HG03108 (cell line): ENCODE measurements at regions not wholly inside any gene's neighbourhood (a gene's known extent, or its start where the extent isn't known, plus 50 kb on each side); places are given as distances from the start of the nearest gene placed in this dataset.
"Not testable (repeated sequence)": the region's sequence is repeated elsewhere in the genome, so short reads cannot be mapped to it uniquely, and the experiment has no call there.

Experiments used
- ATAC-seq: cut with Tn5 transposase; IDR thresholded peaks from one replicate; pipeline ENCODE4 v1.9.1; 2021; ENCODE audit warnings: moderate library complexity; ENCODE audit not compliant: unreplicated experiment

DNA sequence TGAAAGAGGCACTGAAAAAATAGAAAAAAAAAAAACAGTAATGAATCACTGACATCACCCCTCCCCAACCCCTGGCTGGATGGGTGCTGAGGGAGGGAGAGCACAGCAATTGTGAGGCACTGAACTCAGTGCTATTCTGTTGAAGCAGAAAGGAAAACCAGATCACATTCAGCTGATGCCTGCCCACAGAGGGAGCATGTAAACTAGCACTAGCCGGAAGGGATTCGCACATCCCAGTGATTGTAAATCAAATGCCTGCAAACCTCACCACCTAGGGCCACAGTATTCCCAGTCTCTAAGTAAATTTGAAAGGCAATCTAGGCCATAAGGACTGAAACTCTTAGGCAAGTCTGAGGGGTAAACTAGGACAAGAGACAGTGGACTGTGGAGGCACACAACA, 772.0 kb upstream of the CCDC179 start:
- ATAC-seq = no peak

DNA sequence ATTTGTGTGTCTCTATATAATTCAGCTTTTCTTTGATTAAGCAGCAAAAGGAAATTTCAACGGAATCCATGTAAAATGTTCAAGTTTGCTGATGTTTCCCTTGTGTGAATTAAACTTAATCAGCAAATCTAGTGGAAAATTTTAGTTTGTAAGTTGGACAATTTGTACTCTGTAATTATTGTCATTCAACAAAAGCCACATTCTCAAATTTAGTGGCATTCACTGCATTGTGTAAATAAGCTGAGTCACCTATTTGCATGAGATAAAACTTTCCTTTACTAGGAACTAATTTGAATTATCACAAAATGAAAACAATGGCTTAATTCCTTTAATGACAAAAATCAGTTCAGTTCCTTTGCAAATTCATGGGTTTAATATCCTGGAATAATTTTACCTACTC, 784.2 kb upstream of the CCDC179 start:
- ATAC-seq = no peak

DNA sequence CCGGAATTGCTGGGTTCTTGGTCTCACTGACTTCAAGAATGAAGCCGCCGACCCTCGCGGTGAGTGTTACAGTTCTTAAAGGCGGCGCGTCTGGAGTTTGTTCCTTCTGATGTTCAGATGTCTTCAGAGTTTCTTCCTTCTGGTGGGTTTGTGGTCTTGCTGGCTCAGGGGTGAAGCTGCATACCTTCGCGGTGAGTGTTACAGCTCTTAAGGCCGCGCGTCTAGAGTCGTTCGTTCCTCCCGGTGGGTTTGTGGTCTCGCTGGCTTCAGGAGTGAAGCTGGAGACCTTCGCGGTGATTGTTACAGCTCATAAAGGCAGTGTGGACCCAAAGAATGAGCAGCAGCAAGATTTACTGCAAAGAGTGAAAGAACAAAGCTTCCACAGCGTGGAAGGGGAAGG, 792.1 kb upstream of the CCDC179 start:
- not testable (repeated sequence) for ATAC-seq

DNA sequence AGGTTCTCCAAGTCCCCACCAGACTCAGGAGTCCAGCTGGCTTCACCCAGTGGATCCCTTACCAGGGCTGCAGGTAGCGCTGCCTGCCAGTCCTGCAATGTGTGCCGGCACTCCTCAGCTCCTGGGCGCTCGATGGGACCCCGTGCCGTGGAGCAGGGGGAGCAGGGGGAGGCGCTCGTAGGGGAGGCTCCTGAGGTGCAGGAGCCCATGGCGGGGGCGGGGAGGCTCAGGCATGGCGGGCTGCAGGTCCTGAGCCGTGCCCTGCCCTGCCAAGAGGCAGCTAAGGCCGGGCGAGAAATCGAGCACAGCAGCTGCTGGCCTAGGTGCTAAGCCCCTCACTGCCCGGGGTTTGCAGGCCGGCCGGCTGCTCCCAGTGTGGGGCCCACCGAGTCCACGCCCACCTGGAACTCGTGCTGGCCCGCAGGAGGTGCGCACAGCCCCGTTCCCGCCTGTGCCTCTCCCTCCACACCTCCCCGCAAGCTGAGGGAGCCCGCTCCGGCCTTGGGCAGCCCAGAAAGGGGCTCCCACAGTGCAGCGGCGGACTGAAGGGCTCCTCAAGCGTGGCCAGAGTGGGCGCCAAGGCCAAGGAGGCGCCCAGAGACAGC, 792.9 kb upstream of the CCDC179 start:
- ATAC-seq = no peak

DNA sequence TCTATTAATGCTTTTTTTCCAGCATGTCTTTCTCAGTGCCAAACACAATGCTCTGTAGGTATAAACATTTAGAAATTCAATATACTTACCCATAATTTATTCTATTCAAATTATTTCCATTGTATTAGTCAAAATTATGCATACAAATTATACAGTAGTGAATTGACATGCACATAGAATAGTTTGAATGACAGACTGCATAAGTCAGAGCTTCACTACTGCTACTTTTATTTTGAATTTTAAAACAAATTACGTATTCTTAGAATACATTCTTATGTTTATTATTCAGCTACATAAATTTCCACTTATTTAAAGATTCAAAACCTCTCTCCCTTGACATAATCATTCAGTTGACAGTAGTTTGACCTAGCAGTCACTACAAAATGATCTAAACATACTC, 808.0 kb upstream of the CCDC179 start:
- ATAC-seq = no peak

DNA sequence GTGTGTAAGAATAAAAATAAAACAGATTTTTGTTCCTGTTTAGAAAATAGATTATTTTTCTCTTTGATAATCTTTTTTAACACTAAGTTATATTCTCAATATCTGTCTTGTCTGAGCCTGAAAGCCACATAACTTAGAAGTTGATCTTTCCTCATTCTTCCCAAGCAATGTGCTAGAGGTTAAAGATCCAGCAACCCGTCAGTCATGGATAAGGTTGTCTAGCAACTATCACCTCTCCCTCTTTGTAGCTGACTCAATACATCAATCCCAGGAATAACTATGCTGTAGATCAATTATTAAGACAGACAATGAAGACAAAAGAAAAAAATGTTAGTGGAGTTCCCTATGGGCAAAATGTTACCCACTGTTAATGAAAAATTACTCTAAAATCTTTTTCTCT, 813.1 kb upstream of the CCDC179 start:
- ATAC-seq = no peak

DNA sequence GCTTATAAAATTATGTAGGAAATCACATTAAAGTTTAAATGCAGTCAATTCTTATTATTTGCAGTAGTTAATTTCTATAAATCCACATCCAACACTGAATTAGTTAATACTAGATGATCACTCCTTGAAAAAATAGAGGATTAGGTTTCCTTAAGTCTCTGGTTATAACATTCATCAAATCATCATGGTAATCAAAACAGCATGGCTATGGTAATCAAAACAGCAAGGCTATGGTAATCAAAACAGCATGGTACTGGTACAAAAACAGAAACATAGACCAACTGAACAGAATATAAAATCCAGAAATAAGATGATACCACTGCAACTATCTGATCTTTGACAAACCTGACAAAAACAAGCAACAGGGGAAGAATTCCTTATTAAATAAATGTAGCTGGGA, 814.6 kb upstream of the CCDC179 start:
- ATAC-seq = no peak

DNA sequence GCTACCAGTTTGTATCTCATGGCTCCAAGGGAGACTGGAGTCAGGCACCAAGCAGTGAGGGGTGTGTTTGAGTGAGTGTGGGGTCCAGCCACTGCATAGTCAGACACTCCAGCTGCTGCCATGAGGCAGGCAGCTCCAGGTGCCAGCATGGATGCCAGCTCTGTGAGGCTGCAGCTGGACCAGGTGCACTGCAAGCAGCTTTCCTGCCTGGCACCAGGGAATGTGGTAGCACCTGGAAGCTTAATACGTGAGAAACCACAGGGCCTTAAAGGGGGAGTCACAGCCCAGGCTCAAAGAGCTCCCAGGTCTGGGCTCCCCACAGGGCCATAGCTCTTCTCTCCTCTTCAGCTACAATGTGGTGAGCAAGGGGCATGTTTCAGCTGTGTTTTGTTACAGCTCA, 817.8 kb upstream of the LUZP2 start:
- ATAC-seq = no peak

DNA sequence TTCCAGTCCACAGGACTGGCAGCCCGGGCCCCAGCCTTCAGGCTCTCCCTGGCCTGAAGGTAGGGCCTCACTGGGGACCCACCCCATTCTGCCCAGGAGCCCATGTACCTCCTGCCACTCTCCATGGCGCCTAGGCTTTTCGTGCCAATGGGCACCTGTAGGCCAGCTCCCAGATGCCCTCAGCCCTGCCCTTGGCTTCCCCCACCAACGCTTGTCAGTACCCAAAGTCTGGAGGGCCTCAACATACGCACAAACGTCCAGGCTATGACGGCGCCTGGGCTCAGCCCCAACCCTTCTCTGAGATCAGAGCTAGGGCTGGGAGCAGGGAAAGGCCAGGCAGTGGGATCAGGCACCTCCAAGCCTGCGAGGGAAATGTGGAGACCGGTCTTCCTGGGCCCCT, 816.9 kb upstream of the LUZP2 start:
- ATAC-seq = no peak

DNA sequence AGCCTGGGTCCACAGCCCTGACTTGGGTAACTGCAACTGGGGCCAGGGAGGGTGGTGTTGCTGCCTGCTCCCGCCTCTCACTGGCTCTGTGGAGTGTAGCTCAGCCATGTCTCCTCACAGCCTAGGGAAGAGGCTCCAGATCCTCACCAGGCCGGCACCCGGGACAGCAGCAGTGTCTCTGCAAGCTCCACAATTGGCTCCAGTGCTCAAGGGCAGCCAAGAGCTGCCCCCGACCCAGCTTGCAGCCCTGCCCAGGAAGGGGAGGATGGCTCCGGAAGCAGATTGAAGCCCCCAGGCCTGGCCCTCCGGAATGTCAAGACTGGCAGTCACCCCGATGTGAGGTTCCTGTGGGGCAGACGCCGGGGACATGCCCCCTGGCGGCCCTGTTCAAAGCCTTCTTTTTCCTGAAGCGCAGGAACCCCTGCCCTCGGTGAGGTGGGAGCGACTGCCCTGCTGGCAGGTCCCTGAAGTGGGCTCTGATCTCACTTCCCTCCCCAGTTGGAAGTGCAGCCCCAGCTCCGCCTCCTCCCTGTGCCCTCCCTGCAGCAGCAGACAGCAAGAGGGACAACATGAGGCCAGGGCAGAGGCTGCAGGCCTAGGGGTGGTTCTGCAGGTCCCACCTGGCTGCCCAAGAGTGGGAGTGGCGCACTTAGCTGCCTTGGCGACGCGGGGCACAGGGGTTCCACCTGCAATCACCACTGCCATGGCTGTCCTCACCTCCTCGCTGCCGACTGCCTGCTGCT, 816.2 kb upstream of the LUZP2 start:
- no peak for ATAC-seq

DNA sequence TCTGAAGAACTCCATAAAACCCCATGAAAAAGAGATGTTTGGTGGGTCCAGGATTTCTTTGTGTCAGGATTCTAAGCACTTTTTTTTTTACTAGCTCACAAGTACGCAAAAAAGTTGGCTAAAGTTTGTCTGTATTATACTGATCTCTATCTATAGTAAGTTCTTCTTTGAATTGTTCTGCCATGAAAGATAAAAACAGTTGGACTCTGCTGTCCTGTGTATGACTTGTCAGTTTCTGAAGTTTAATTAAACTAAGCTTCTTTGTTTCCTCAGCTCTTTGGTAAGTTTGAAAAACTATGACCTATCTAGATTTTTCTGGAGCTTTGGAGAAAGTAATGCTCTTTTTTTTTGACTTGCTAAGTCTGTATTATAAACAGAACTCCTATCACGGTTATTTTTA, 812.2 kb upstream of the LUZP2 start:
- ATAC-seq = no peak

DNA sequence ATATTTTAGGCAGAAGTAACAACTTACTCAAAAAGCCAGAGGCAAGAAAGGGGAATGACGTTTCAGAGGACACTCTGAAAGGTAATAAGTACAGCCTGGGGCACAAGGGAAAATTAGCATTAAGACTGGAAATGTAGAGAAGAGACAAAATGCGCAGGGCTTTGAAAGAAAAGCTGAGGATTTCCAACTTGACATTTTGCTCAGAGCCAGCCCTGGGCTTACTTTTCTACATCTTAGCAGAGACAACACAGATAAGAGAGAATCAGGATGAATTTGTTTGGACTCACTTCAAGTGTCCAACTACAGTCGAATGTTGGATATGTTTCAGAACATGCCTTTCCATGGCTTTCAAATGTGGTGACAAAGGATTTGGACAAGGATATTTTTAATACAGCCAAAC, 808.9 kb upstream of the LUZP2 start:
- no peak for ATAC-seq

DNA sequence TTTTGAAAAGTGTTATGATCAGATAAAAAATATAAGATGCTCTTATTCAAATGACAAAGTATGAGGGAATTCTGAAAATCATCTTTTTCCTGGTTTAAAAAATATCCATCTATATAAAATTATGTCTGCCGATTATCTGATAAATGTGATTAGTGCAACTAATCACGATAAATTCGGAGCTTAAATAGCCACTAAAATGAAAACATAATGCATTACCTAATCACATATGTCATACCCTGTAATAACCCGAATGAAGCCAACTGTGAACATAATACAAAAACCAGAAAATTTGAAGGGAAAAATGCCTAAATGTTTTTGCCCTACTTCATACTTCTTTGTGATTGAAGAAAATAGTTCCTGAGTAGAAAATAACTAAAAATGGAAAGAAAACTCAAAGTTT, 808.4 kb upstream of the LUZP2 start:
- ATAC-seq = no peak

DNA sequence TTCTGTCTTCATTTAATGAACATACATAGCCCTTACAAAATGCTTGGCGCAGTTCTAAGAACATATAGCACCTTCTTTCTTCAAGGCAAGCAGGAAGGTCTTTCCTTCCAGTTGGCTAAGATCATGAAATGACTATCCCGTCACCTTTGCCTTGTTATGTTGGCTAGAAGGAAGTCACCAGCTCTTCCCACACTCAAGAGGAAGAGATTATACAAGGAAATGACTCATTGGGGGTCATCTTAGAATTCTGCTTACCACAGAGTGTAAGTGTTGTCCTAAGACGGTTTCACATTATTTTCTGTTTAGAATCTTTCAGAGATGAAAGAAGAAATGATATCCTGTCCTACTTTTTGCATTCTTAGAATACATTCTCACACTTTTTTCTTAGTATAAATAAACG, 808.0 kb upstream of the LUZP2 start:
- ATAC-seq = no peak

DNA sequence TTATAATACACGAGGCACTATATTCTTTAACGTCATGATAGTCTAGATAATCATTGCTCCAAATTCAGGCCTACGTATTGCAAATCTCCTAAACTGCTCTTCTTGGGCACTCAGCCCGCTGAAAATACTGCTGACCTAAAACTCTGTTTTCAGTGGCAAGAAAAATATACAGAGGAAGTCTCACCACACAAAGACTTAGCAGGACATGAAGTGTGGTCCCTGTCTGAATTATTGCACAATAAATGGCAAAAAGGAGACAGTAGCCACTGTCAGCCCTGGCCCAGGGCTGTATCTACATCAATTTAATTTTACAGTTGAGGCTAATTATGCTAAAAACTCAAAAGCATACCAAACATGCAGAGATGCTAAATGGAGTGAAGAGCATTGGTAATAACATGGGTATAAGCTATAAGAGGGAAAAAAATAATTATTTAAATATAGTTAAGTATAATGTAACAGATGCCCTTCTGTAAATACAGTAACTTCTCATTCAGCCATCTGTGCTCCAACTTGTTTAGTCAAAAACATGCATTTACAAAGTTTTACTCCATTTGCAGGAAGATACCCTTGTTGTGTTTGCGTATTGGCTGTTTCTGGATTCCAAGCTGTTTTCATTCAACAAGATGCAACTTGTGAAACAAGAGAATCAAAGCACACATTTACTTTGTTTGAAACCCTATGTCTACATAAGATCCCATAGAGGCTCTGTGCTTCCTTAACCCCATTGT, 800.0 kb upstream of the LUZP2 start:
- ATAC-seq = no peak

DNA sequence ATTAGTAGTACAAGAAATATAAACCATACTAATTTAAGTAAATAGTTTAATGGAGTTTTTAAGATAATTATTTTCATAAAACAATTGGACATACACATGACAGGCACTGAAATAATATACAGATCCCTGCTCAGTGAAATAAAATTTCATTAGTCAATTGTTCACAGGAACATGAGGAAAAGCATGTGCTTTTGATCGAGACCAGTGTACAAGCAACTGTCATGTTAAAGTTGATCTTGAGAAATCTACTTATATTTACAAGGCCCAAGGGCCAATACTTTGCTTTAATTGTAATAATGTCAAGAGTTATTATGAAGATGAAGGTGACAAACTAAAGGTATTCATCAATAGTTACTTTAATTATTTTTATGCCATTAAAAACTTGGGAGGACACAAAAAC, 792.7 kb upstream of the LUZP2 start:
- no peak for ATAC-seq

DNA sequence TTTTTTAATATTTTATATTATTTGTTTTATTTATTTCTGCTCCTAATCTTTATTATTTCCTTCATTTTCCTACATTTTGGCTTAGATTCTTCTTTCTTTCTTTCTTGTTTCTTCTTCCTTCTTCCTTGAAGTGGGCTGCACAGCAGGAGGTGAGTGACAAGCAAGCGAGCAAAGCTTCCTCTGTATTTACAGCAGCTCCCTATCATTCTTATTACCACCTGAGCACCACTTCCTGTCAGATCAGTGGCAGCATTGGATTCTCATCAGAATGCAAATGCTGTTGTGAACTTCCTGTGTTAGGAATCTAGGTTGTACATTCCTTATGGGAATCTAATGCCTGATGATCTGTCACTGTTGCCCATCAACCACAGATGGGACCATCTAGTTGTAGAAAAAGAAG, 784.9 kb upstream of the LUZP2 start:
- no peak for ATAC-seq

DNA sequence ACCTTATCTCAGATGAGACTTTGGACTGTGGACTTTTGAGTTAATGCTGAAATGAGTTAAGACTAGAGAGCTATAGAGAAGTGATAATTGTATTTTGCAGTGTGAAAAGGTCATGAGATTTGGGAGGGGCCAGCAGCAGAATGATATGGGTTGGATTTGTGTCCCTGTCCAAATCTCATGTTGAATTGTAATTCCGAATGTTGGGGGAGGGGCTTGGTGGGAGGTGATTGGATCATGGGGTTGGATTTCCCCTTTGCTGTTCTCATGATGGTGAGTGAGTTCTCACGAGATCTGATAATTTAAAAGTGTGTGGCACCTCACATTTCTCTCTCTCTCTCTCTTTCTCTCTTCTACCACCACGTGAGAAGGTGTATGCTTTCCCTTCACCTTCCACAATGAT, 777.8 kb upstream of the LUZP2 start:
- ATAC-seq = no peak

DNA sequence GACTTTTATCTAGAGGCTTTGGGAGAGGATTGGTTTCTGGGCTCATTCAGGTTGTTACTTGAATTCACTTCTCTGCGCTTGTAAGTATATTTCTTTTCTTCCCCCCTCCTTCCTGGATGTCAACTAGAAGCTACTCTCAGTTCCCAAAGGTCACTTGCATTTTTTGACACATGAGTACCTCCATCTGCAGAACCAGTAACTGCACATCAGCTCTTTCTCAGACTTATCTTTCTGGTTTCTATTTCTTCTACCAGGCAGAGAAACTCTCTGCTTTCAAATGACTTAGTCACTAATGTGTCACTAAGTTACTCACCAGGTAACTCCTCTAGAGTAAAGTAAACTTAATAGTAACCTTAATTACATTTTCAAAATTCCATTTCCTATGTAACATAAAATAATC, 773.0 kb upstream of the LUZP2 start:
- ATAC-seq = no peak

DNA sequence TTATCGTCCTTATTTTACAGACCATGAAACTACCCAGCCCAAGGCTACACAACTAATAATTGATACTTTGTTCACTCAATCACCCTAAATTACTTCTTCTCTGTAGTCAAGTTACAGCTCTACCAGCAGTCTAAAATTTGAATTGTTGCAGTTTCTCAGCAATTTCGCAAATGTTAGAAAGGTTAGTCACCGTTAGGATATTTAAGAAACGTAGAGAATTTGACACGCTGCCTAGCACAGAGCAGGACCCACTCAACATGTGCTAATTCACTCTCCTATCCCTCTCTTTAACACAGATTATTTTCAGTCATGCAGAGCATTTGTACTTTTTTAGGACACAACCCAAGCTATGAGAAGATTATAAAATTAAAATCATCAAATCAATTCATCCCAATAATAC, 771.1 kb upstream of the LUZP2 start:
- no peak for ATAC-seq

DNA sequence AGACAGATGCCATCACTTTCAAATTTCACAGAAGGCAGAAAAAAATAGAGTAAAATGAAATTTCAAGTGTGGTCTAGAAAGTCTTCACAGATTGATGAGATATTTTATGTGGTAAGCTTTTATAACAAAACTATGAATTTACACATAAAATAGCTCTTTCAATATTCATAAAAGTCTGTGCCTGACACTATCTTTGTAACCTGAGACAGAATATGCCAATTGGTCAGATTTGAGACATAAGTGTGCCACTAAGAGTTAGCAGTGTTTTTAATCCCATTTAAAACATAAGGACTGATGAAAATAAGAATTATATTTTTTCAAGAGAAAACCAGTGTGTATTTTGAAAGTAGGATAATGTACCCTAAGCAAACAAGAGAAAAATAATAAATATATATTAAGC, 769.5 kb upstream of the LUZP2 start:
- ATAC-seq = no peak

DNA sequence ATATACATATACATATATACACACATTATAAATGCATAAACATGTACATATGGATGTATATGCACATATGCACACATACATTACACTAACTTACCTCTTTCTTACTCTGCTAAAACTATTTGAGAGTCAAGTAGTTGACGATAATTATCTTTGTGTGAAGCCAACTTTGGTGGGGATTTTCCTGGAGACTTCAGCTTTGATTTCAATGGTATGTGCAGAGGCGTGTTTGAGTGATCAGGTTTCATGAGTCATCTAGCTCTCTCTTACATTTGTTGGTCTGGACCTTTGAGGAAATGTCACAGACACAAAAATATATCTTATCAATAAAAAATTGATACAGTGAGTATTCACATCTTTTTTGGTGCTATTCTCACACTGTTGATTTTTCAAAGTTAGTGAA, 769.1 kb upstream of the LUZP2 start:
- no peak for ATAC-seq
